HepG2 (cell line): ENCODE measurements at regions not wholly inside any gene's neighbourhood (a gene's known extent, or its start where the extent isn't known, plus 50 kb on each side); places are given as distances from the start of the nearest gene placed in this dataset.
"Not testable (repeated sequence)": the region's sequence is repeated elsewhere in the genome, so short reads cannot be mapped to it uniquely, and the experiment has no call there.

Experiments used
- ARID3A ChIP-seq: IDR thresholded peaks from 2 replicates; pipeline ENCODE4 v1.6.1; 2012; ENCODE audit warnings: low read depth, low read length, improper control_type of control experiment
- BCL6 ChIP-seq: IDR thresholded peaks from 2 replicates; pipeline ENCODE4 v1.6.1; 2016; ENCODE audit warnings: missing genetic modification reagents, missing compliant biosample characterization
- EP300 ChIP-seq, 3 experiments: sonication (generic) in 1 of 3; formaldehyde crosslinking in 1 of 3; IDR thresholded peaks; 2 replicates each; pipeline versions ENCODE4 v1.5.1 to v1.6.1; 2011 to 2020; ENCODE audit warnings: low read depth in 2 of 3, low read length in 2 of 3, borderline replicate concordance in 1 of 3, improper control_type of control experiment in 1 of 3, mild to moderate bottlenecking in 1 of 3, missing genetic modification reagents in 1 of 3, moderate library complexity in 1 of 3
- FOXA1 ChIP-seq, 2 experiments: fragments of 450-650 bp in 1 of 2; sonication (generic) in 1 of 2; formaldehyde crosslinking in 1 of 2; IDR thresholded peaks; 2 replicates each; pipeline versions ENCODE4 v1.4.0 to v1.6.1; 2016 to 2020; ENCODE audit warnings: missing genetic modification reagents in 1 of 2
- FOXA3 ChIP-seq: IDR thresholded peaks from 2 replicates; pipeline ENCODE4 v1.6.1; 2016; ENCODE audit warnings: missing genetic modification reagents, missing compliant biosample characterization
- GATAD2A ChIP-seq: IDR thresholded peaks from 2 replicates; pipeline ENCODE4 v1.6.1; 2016
- HHEX ChIP-seq: IDR thresholded peaks from 2 replicates; pipeline ENCODE4 v1.6.1; 2016; ENCODE audit warnings: control low read depth
- HNF4A ChIP-seq: sonication (generic); formaldehyde crosslinking; IDR thresholded peaks from 2 replicates; pipeline ENCODE4 v1.4.0; 2020; ENCODE audit warnings: missing genetic modification reagents
- HOXA3 ChIP-seq: sonication (generic); formaldehyde crosslinking; IDR thresholded peaks from 2 replicates; pipeline ENCODE4 v1.5.0; 2020; ENCODE audit warnings: missing genetic modification reagents
- KDM1A ChIP-seq: IDR thresholded peaks from 2 replicates; pipeline ENCODE4 v1.6.1; 2016; ENCODE audit warnings: missing compliant biosample characterization
- KDM6A ChIP-seq: IDR thresholded peaks from 2 replicates; pipeline ENCODE4 v1.6.1; 2016; ENCODE audit warnings: low read depth
- MEF2D ChIP-seq: sonication (generic); formaldehyde crosslinking; IDR thresholded peaks from 2 replicates; pipeline ENCODE4 v1.5.1; 2020; ENCODE audit warnings: mild to moderate bottlenecking, missing genetic modification reagents
- NONO ChIP-seq, 2 experiments: fragments of 450-650 bp in 1 of 2; sonication (generic) in 1 of 2; formaldehyde crosslinking in 1 of 2; IDR thresholded peaks in 1 of 2; conservative IDR thresholded peaks in 1 of 2; 2 replicates each; pipeline versions ENCODE4 v1.6.1 to v1.8.0; 2017 to 2022; ENCODE audit warnings: mild to moderate bottlenecking in 1 of 2, missing genetic modification reagents in 1 of 2, moderate library complexity in 1 of 2
- NR2F2 ChIP-seq: IDR thresholded peaks from 2 replicates; pipeline ENCODE4 v1.6.1; 2012; ENCODE audit warnings: low read depth, inconsistent platforms, borderline replicate concordance
- TBL1XR1 ChIP-seq: fragments of 150-350 bp; IDR thresholded peaks from 2 replicates; pipeline ENCODE4 v1.6.1; 2014; ENCODE audit warnings: borderline replicate concordance, low read length; ENCODE audit not compliant: partially characterized antibody
- THRA ChIP-seq: sonication (generic); formaldehyde crosslinking; IDR thresholded peaks from 2 replicates; pipeline ENCODE4 v1.4.0; 2020; ENCODE audit warnings: missing genetic modification reagents, borderline replicate concordance
- TF ChIP-seq, protein P1 (sequence below): sonication (generic); formaldehyde crosslinking; conservative IDR thresholded peaks from 2 replicates; pipeline ENCODE4 v1.4.0; 2020; ENCODE audit warnings: mild to moderate bottlenecking, missing genetic modification reagents, moderate library complexity
- TF ChIP-seq, protein P2 (sequence below): sonication (generic); formaldehyde crosslinking; IDR thresholded peaks from 2 replicates; pipeline ENCODE4 v1.4.0; 2020; ENCODE audit warnings: mild to moderate bottlenecking, missing genetic modification reagents, borderline replicate concordance

- TF ChIP-seq EP300 (IDR thresholded peaks at IDR 0.05; ENCODE audit: low read depth in 2 of 2, low read length in 2 of 2) (peak in 1 of 2 experiments; percentile 64; a peak in 2 of 4 replicates), EP300 (CRISPR knock-in tag; IDR thresholded peaks at IDR 0.05; ENCODE audit: borderline replicate concordance) (peak; percentile 43; the same call in 1 of the 2 replicates), THRA (CRISPR knock-in tag) (peak; percentile 86; the same call in 1 of the 2 replicates), NONO (CRISPR knock-in tag; conservative IDR thresholded peaks at IDR 0.05) (0 out of 2 replicates have a peak, but pooled peaks have one; percentile 42), GATAD2A (peak; percentile 61), KDM1A (CRISPR knock-in tag) (peak; percentile 73; the same call in 1 of the 2 replicates), KDM6A (CRISPR knock-in tag) (peak; percentile 52), FOXA1 (IDR thresholded peaks at IDR 0.05) (peak; percentile 30; the same call in 1 of the 2 replicates), FOXA1 (CRISPR knock-in tag; IDR thresholded peaks at IDR 0.05) (peak; percentile 64), HNF4A (CRISPR knock-in tag) (peak; percentile 83), HOXA3 (CRISPR knock-in tag) (peak; percentile 21; the same call in 1 of the 2 replicates), HHEX (CRISPR knock-in tag) (peak; percentile 92), BCL6 (CRISPR knock-in tag) (peak; percentile 99), TBL1XR1 (peak; percentile 35), NR2F2 (peak; percentile 51; the same call in 1 of the 2 replicates), FOXA3 (CRISPR knock-in tag) (peak; percentile 87), MEF2D (0 out of 2 replicates have a peak, but pooled peaks have one; percentile 28), ARID3A (peak; percentile 49; the same call in 1 of the 2 replicates)
- not testable (repeated sequence) for TF ChIP-seq NONO (IDR thresholded peaks at IDR 0.05)
- TF ChIP-seq, protein P1, sequence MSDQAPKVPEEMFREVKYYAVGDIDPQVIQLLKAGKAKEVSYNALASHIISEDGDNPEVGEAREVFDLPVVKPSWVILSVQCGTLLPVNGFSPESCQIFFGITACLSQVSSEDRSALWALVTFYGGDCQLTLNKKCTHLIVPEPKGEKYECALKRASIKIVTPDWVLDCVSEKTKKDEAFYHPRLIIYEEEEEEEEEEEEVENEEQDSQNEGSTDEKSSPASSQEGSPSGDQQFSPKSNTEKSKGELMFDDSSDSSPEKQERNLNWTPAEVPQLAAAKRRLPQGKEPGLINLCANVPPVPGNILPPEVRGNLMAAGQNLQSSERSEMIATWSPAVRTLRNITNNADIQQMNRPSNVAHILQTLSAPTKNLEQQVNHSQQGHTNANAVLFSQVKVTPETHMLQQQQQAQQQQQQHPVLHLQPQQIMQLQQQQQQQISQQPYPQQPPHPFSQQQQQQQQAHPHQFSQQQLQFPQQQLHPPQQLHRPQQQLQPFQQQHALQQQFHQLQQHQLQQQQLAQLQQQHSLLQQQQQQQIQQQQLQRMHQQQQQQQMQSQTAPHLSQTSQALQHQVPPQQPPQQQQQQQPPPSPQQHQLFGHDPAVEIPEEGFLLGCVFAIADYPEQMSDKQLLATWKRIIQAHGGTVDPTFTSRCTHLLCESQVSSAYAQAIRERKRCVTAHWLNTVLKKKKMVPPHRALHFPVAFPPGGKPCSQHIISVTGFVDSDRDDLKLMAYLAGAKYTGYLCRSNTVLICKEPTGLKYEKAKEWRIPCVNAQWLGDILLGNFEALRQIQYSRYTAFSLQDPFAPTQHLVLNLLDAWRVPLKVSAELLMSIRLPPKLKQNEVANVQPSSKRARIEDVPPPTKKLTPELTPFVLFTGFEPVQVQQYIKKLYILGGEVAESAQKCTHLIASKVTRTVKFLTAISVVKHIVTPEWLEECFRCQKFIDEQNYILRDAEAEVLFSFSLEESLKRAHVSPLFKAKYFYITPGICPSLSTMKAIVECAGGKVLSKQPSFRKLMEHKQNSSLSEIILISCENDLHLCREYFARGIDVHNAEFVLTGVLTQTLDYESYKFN (CRISPR knock-in tag) = peak; percentile 82
- TF ChIP-seq, protein P2, sequence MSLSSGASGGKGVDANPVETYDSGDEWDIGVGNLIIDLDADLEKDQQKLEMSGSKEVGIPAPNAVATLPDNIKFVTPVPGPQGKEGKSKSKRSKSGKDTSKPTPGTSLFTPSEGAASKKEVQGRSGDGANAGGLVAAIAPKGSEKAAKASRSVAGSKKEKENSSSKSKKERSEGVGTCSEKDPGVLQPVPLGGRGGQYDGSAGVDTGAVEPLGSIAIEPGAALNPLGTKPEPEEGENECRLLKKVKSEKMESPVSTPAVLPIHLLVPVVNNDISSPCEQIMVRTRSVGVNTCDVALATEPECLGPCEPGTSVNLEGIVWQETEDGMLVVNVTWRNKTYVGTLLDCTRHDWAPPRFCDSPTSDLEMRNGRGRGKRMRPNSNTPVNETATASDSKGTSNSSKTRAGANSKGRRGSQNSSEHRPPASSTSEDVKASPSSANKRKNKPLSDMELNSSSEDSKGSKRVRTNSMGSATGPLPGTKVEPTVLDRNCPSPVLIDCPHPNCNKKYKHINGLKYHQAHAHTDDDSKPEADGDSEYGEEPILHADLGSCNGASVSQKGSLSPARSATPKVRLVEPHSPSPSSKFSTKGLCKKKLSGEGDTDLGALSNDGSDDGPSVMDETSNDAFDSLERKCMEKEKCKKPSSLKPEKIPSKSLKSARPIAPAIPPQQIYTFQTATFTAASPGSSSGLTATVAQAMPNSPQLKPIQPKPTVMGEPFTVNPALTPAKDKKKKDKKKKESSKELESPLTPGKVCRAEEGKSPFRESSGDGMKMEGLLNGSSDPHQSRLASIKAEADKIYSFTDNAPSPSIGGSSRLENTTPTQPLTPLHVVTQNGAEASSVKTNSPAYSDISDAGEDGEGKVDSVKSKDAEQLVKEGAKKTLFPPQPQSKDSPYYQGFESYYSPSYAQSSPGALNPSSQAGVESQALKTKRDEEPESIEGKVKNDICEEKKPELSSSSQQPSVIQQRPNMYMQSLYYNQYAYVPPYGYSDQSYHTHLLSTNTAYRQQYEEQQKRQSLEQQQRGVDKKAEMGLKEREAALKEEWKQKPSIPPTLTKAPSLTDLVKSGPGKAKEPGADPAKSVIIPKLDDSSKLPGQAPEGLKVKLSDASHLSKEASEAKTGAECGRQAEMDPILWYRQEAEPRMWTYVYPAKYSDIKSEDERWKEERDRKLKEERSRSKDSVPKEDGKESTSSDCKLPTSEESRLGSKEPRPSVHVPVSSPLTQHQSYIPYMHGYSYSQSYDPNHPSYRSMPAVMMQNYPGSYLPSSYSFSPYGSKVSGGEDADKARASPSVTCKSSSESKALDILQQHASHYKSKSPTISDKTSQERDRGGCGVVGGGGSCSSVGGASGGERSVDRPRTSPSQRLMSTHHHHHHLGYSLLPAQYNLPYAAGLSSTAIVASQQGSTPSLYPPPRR (CRISPR knock-in tag) = peak; percentile 91
These were observed 299.2 kb downstream of the TRIML1 start (continued) for GRCh38 chr4:188438391-188438824.
